ENCODE measurements at regions not wholly inside any gene's neighbourhood (a gene's known extent, or its start where the extent isn't known, plus 50 kb on each side); places are given as distances from the start of the nearest gene placed in this dataset.

- no peak for TF ChIP-seq CEBPG (CRISPR knock-in tag; IDR thresholded peaks at IDR 0.05)
- TF ChIP-seq CEBPG (tag; conservative IDR thresholded peaks at IDR 0.05 in 1 of 2, IDR thresholded peaks at IDR 0.05 in 1 of 2) = no peak
- no peak for TF ChIP-seq SAFB2 (IDR thresholded peaks at IDR 0.05; ENCODE audit: borderline replicate concordance, low read depth, low read length, severe bottlenecking)
- TF ChIP-seq ZNF740 (CRISPR knock-in tag; IDR thresholded peaks at IDR 0.05) = peak; percentile 54
- no peak for TF ChIP-seq ZNF740 (tag; IDR thresholded peaks at IDR 0.05)
- no peak for TF ChIP-seq SRF (CRISPR knock-in tag; IDR thresholded peaks at IDR 0.05)
- TF ChIP-seq EP400 (IDR thresholded peaks at IDR 0.05) = peak; percentile 44
- TF ChIP-seq PTBP1 (IDR thresholded peaks at IDR 0.05; ENCODE audit: low read depth, low read length) = peak; percentile 52; the same call in 1 of the 2 replicates
- TF ChIP-seq ARNT (IDR thresholded peaks at IDR 0.05) = peak; percentile 64 to 65; a peak in 1 of 4 replicates
- peak; percentile 26; the same call in 1 of the 2 replicates for TF ChIP-seq GATAD2B (IDR thresholded peaks at IDR 0.05; ENCODE audit: borderline replicate concordance)
- no peak for TF ChIP-seq ZNF395 (CRISPR knock-in tag; IDR thresholded peaks at IDR 0.05)
- TF ChIP-seq MTA1 (IDR thresholded peaks at IDR 0.05; ENCODE audit: borderline replicate concordance) = peak; percentile 79
- no peak for TF ChIP-seq ZKSCAN3 (CRISPR knock-in tag; IDR thresholded peaks at IDR 0.05)
- no peak for TF ChIP-seq XRCC4 (IDR thresholded peaks at IDR 0.05; ENCODE audit: extremely low read depth, insufficient read depth, insufficient read length)
- no peak; the same call in 1 of the 2 replicates for TF ChIP-seq SMARCA5 (IDR thresholded peaks at IDR 0.05)
- TF ChIP-seq ZNF24 (IDR thresholded peaks at IDR 0.05) = peak; percentile 75; the same call in 1 of the 2 replicates
- no peak for TF ChIP-seq SPI1 (IDR thresholded peaks at IDR 0.05; ENCODE audit: borderline replicate concordance, low read depth, low read length)
- TF ChIP-seq DPF2 (IDR thresholded peaks at IDR 0.05) = peak; percentile 81
- no peak for TF ChIP-seq BRF1 (IDR thresholded peaks at IDR 0.05; ENCODE audit: borderline replicate concordance, extremely low read depth, insufficient read length)
- no peak for TF ChIP-seq ZNF184 (CRISPR knock-in tag; IDR thresholded peaks at IDR 0.05)
- TF ChIP-seq POLR2AphosphoS5 (IDR thresholded peaks at IDR 0.05; ENCODE audit: control insufficient read depth, insufficient read depth, low read depth, low read length) = peak; percentile 27; the same call in 1 of the 2 replicates
- peak; percentile 33 for TF ChIP-seq ZFP36 (IDR thresholded peaks at IDR 0.05; ENCODE audit: low read depth, low read length, partially characterized antibody)
- no peak for TF ChIP-seq ZNF583 (CRISPR knock-in tag; IDR thresholded peaks at IDR 0.05)
- peak; percentile 79; the same call in 1 of the 2 replicates for TF ChIP-seq HDAC2 (IDR thresholded peaks at IDR 0.05)
- peak; percentile 82 for TF ChIP-seq FOSL1 (tag; conservative IDR thresholded peaks at IDR 0.05)
- no peak for TF ChIP-seq IFI16 (CRISPR knock-in tag; IDR thresholded peaks at IDR 0.05)
- TF ChIP-seq ZNF165 (CRISPR knock-in tag; IDR thresholded peaks at IDR 0.05; ENCODE audit: borderline replicate concordance) = no peak
- no peak for TF ChIP-seq FOXP1 (CRISPR knock-in tag; IDR thresholded peaks at IDR 0.05)
- peak; percentile 90 for TF ChIP-seq CC2D1A (IDR thresholded peaks at IDR 0.05)
- no peak for TF ChIP-seq ARID2 (IDR thresholded peaks at IDR 0.05)
- no peak for TF ChIP-seq NCOA1 (IDR thresholded peaks at IDR 0.05; ENCODE audit: low read depth)
These were observed 112.5 kb upstream of the NBPF11 start (continued) for GRCh38 chr1:148264374-148265276.

Data from K562 (cell line).